OCI-M1 (cell line): ENCODE measurements at regions not wholly inside any gene's neighbourhood (a gene's known extent, or its start where the extent isn't known, plus 50 kb on each side); places are given as distances from the start of the nearest gene placed in this dataset.

ENCODE experiments used
- DNase-seq: peaks from one replicate; lab custom pipeline; 2025; lab: John Stamatoyannopoulos, UW

GRCh38 chr12:42963988-42964387, 374.4 kb upstream of the PRICKLE1 start:
- no peak for DNase-seq

- DNase-seq, result peak; percentile 22
These were observed 372.8 kb upstream of the PRICKLE1 start for GRCh38 chr12:42962384-42962783.

GRCh38 chr12:42961395-42961794, 371.8 kb upstream of the PRICKLE1 start:
- DNase-seq, result no peak

GRCh38 chr12:42960087-42960527, 370.6 kb upstream of the PRICKLE1 start:
- DNase-seq, result no peak

GRCh38 chr12:42958291-42958674, 368.7 kb upstream of the PRICKLE1 start:
- DNase-seq, result no peak

- no peak for DNase-seq
These were observed 368.2 kb upstream of the PRICKLE1 start for GRCh38 chr12:42957561-42958290.

- DNase-seq, result no peak
These were observed 367.6 kb upstream of the PRICKLE1 start for GRCh38 chr12:42957136-42957535.

GRCh38 chr12:42953021-42953420, 363.5 kb upstream of the PRICKLE1 start:
- no peak for DNase-seq

GRCh38 chr12:42946871-42947381, 357.4 kb upstream of the PRICKLE1 start:
- DNase-seq, result no peak

- DNase-seq, result no peak
These were observed 356.4 kb upstream of the PRICKLE1 start for GRCh38 chr12:42945927-42946326.

- DNase-seq, result no peak
These were observed 355.0 kb upstream of the PRICKLE1 start for GRCh38 chr12:42944516-42944915.

- no peak for DNase-seq
These were observed 347.4 kb upstream of the PRICKLE1 start for GRCh38 chr12:42936991-42937390.

- no peak for DNase-seq
These were observed 346.7 kb upstream of the PRICKLE1 start for GRCh38 chr12:42936260-42936659.

GRCh38 chr12:42935756-42936155, 346.2 kb upstream of the PRICKLE1 start:
- no peak for DNase-seq

- no peak for DNase-seq
These were observed 345.5 kb upstream of the PRICKLE1 start for GRCh38 chr12:42935090-42935489.

GRCh38 chr12:42933461-42934081, 344.0 kb upstream of the PRICKLE1 start:
- DNase-seq, result no peak

- DNase-seq, result no peak
These were observed 343.4 kb upstream of the PRICKLE1 start for GRCh38 chr12:42932936-42933335.

- DNase-seq, result no peak
These were observed 336.7 kb upstream of the PRICKLE1 start for GRCh38 chr12:42926232-42926631.

GRCh38 chr12:42924482-42924881, 334.9 kb upstream of the PRICKLE1 start:
- no peak for DNase-seq

- DNase-seq, result peak; percentile 5
These were observed 334.0 kb upstream of the PRICKLE1 start for GRCh38 chr12:42923583-42923982.

GRCh38 chr12:42923156-42923555, 333.6 kb upstream of the PRICKLE1 start:
- no peak for DNase-seq

GRCh38 chr12:42922505-42922850, 332.9 kb upstream of the PRICKLE1 start:
- no peak for DNase-seq

GRCh38 chr12:42921741-42922504, 332.4 kb upstream of the PRICKLE1 start:
- DNase-seq, result no peak
